ENCODE measurements at regions not wholly inside any gene's neighbourhood (a gene's known extent, or its start where the extent isn't known, plus 50 kb on each side); places are given as distances from the start of the nearest gene placed in this dataset.

GRCh38 chr5:6143523-6143922 is 234.8 kb downstream of the MED10 start:
- H3K4me2 ChIP-seq (ENCODE audit: low read length), result no peak overlapping the region
- H3K9me3 ChIP-seq (ENCODE audit: low read length), result no peaks in the 10 kb centered on the region
- H3K9ac ChIP-seq (ENCODE audit: low read length), result no peak overlapping the region
- H3K79me2 ChIP-seq (ENCODE audit: low read length), result no peaks in the 10 kb centered on the region
- H3F3A ChIP-seq (ENCODE audit: low read length, unreplicated experiment), result no peaks in the 10 kb centered on the region
- POLR2A ChIA-PET (ENCODE audit: unreplicated experiment), result no interaction called here
- CTCF ChIA-PET, result no interaction called here
- H3K27ac ChIP-seq (ENCODE audit: low read length), result no peak overlapping the region
- BruUV-seq (replicated peaks), result no TSS peak
- intact Hi-C loops (cut with micrococcal nuclease), result no loop called here
- no peaks in the 10 kb centered on the region for H3K27me3 ChIP-seq (ENCODE audit: low read length)
- H3K9me2 ChIP-seq (replicated peaks; ENCODE audit: low read length), result no peaks in the 10 kb centered on the region
- TF ChIP-seq EZH2 (IDR thresholded peaks at IDR 0.05; ENCODE audit: low read length, unreplicated experiment) (no peak), EZH2phosphoT487 (IDR thresholded peaks at IDR 0.05; ENCODE audit: borderline replicate concordance, low read length) (no peak), CTCF (conservative IDR thresholded peaks at IDR 0.05; ENCODE audit: low read depth, low read length) (0 out of 2 replicates have a peak, but pooled peaks have one; percentile 26)
- no peaks in the 10 kb centered on the region for H4K20me1 ChIP-seq (ENCODE audit: low read length)
- no peak overlapping the region for H2AFZ ChIP-seq (ENCODE audit: low read length)
- H3K4me3 ChIP-seq (ENCODE audit: low read length), result no peak overlapping the region
- ATAC-seq, result no peak
- no peak for DNase-seq
- H3K4me1 ChIP-seq (ENCODE audit: insufficient read depth, low read length), result no peaks in the 10 kb centered on the region
- H3K36me3 ChIP-seq (ENCODE audit: low read depth, low read length), result no peaks in the 10 kb centered on the region

- H2AFZ ChIP-seq (ENCODE audit: low read length), result 0 out of 2 replicates have a peak overlapping the region, but pooled peaks have one; percentile 10
- no peaks in the 10 kb centered on the region for H3K79me2 ChIP-seq (ENCODE audit: low read length)
- no peaks in the 10 kb centered on the region for H3K4me1 ChIP-seq (ENCODE audit: insufficient read depth, low read length)
- CTCF ChIA-PET, result no interaction called here
- no peak for DNase-seq
- H4K20me1 ChIP-seq (ENCODE audit: low read length), result no peaks in the 10 kb centered on the region
- no TSS peak for BruUV-seq (replicated peaks)
- no peaks in the 10 kb centered on the region for H3F3A ChIP-seq (ENCODE audit: low read length, unreplicated experiment)
- H3K27ac ChIP-seq (ENCODE audit: low read length), result no peak overlapping the region
- H3K9ac ChIP-seq (ENCODE audit: low read length), result no peak overlapping the region
- H3K4me2 ChIP-seq (ENCODE audit: low read length), result no peak overlapping the region
- no peaks in the 10 kb centered on the region for H3K27me3 ChIP-seq (ENCODE audit: low read length)
- POLR2A ChIA-PET (ENCODE audit: unreplicated experiment), result no interaction called here
- no peaks in the 10 kb centered on the region for H3K9me3 ChIP-seq (ENCODE audit: low read length)
- H3K36me3 ChIP-seq (ENCODE audit: low read depth, low read length), result no peaks in the 10 kb centered on the region
- intact Hi-C loops (cut with micrococcal nuclease), result no loop called here
- no peaks in the 10 kb centered on the region for H3K9me2 ChIP-seq (replicated peaks; ENCODE audit: low read length)
- TF ChIP-seq CTCF (conservative IDR thresholded peaks at IDR 0.05; ENCODE audit: low read depth, low read length), result no peak
- no peak for ATAC-seq
- no peak overlapping the region for H3K4me3 ChIP-seq (ENCODE audit: low read length)
Measured at GRCh38 chr5:6142353-6142752, 236.0 kb downstream of the MED10 start.

- DNase-seq (no peak), ATAC-seq (no peak)
- Histone ChIP-seq H3K27me3 (ENCODE audit: low read length) (no peaks in the 10 kb centered on the region), H3K9ac (ENCODE audit: low read length) (no peak overlapping the region), H3K9me3 (ENCODE audit: low read length) (no peaks in the 10 kb centered on the region), H3K36me3 (ENCODE audit: low read depth, low read length) (no peaks in the 10 kb centered on the region), H3F3A (ENCODE audit: low read length, unreplicated experiment) (no peaks in the 10 kb centered on the region), H3K27ac (ENCODE audit: low read length) (no peak overlapping the region), H3K79me2 (ENCODE audit: low read length) (no peaks in the 10 kb centered on the region), H3K4me1 (ENCODE audit: insufficient read depth, low read length) (no peaks in the 10 kb centered on the region), H3K9me2 (replicated peaks; ENCODE audit: low read length) (no peaks in the 10 kb centered on the region), H4K20me1 (ENCODE audit: low read length) (no peaks in the 10 kb centered on the region), H3K4me3 (ENCODE audit: low read length) (no peak overlapping the region), H2AFZ (ENCODE audit: low read length) (peak overlapping the region; percentile 36), H3K4me2 (ENCODE audit: low read length) (no peak overlapping the region)
- TF ChIP-seq EZH2phosphoT487 (IDR thresholded peaks at IDR 0.05; ENCODE audit: borderline replicate concordance, low read length), result no peak
- no peak for TF ChIP-seq EZH2 (IDR thresholded peaks at IDR 0.05; ENCODE audit: low read length, unreplicated experiment)
- intact Hi-C loops (cut with micrococcal nuclease), result no loop called here
- BruUV-seq (replicated peaks), result no TSS peak
- CTCF ChIA-PET, result no interaction called here
- POLR2A ChIA-PET (ENCODE audit: unreplicated experiment), result no interaction called here
Measured at GRCh38 chr5:6140219-6140618, 238.1 kb downstream of the MED10 start.

Measured in PC-3 (cell line).